ENCODE measurements at regions not wholly inside any gene's neighbourhood (a gene's known extent, or its start where the extent isn't known, plus 50 kb on each side); places are given as distances from the start of the nearest gene placed in this dataset.

DNA sequence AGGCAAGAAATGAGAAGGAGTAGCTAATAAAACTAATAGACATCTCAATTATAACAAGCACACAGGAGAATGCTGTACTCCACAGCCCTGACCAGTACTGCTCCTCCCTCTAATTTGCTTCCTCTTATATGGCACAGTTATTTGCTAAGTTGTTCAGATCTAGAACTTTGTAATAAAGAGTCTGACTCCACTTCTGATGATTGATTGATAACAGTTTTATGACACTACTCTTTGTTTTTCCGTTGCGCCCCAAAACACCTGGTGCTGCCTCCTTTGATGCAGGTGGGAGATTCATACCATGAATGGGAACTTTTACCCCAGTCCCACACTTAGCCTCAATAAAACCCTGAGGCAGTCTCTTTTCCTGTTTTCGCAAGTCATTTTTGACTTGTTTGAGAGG lies 777.7 kb downstream of the GBE1 start:
- Histone ChIP-seq H3K27me3 (no peaks in the 10 kb centered on the region), H3K9me3 (peaks cover 0 to 11% of the 10 kb centered on the region in 2 donors), H3K4me3 (no peak overlapping the region), H3K36me3 (no peaks in the 10 kb centered on the region), H3K27ac (no peak overlapping the region), H3K4me1 (no peaks in the 10 kb centered on the region)
- no peak for ATAC-seq
- TF ChIP-seq CTCF (IDR thresholded peaks at IDR 0.05): no peak
- DNase-seq: no peak
- intact Hi-C loops (cut with DNase I): no loop called here

GRCh38 chr3:80978216-80978969 lies 783.1 kb downstream of the GBE1 start:
- intact Hi-C loops (cut with DNase I): no loop called here
- ATAC-seq (no peak), DNase-seq (no peak)
- Histone ChIP-seq H3K9me3 (peaks cover 0 to 8% of the 10 kb centered on the region in 2 donors), H3K27ac (no peak overlapping the region), H3K36me3 (no peaks in the 10 kb centered on the region), H3K27me3 (no peaks in the 10 kb centered on the region), H3K4me1 (no peaks in the 10 kb centered on the region), H3K4me3 (no peak overlapping the region)
- no peak for TF ChIP-seq CTCF (IDR thresholded peaks at IDR 0.05)

GRCh38 chr3:80970292-80970691 lies 791.2 kb downstream of the GBE1 start:
- H3K4me1 ChIP-seq: no peaks in the 10 kb centered on the region
- DNase-seq: no peak
- H3K27ac ChIP-seq: no peak overlapping the region
- no peaks in the 10 kb centered on the region for H3K36me3 ChIP-seq
- H3K4me3 ChIP-seq: no peak overlapping the region
- ATAC-seq: no peak
- peaks cover 0 to 16% of the 10 kb centered on the region in 2 donors for H3K9me3 ChIP-seq
- intact Hi-C loops (cut with DNase I): no loop called here
- no peaks in the 10 kb centered on the region for H3K27me3 ChIP-seq
- TF ChIP-seq CTCF (IDR thresholded peaks at IDR 0.05): no peak

DNA sequence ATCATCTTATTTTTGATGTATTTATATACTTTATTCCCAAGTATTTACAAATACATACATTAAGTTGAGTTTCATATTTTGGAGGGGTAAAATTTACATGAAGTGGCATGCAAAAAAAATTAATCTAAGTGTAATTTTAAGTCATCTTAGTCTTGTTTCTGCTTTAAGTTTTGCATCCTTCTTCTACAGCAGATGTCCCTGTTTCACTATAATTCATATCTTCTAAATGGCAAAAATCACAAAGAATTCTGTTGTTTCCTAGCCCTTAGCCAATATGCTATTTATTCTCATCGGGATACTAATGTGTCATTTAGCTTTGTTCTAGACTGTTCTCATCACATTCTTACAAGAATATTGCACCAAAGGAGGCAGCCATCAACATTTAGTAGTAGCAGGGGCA lies 831.9 kb downstream of the GBE1 start:
- H3K27me3 ChIP-seq: no peaks in the 10 kb centered on the region
- no peak overlapping the region for H3K4me3 ChIP-seq
- H3K4me1 ChIP-seq: no peaks in the 10 kb centered on the region
- TF ChIP-seq CTCF (IDR thresholded peaks at IDR 0.05): no peak
- ATAC-seq (no peak), DNase-seq (no peak)
- no peaks in the 10 kb centered on the region for H3K36me3 ChIP-seq
- no peak overlapping the region for H3K27ac ChIP-seq
- H3K9me3 ChIP-seq: peaks cover 0 to 31% of the 10 kb centered on the region in 2 donors
- intact Hi-C loops (cut with DNase I): no loop called here

GRCh38 chr3:80914854-80915253 lies 846.6 kb downstream of the GBE1 start:
- no peak overlapping the region for H3K4me3 ChIP-seq
- no peak for TF ChIP-seq CTCF (IDR thresholded peaks at IDR 0.05)
- no peak for ATAC-seq

More at GRCh38 chr3:80914854-80915253, 846.6 kb downstream of the GBE1 start:
- no peak overlapping the region for H3K27ac ChIP-seq
- no peaks in the 10 kb centered on the region for H3K36me3 ChIP-seq
- intact Hi-C loops (cut with DNase I): no loop called here
- no peak for DNase-seq
- peaks cover 0 to 6% of the 10 kb centered on the region in 2 donors for H3K9me3 ChIP-seq
- no peaks in the 10 kb centered on the region for H3K27me3 ChIP-seq
- H3K4me1 ChIP-seq: no peaks in the 10 kb centered on the region
